ENCODE measurements at regions not wholly inside any gene's neighbourhood (a gene's known extent, or its start where the extent isn't known, plus 50 kb on each side); places are given as distances from the start of the nearest gene placed in this dataset.
"Not testable (repeated sequence)": the region's sequence is repeated elsewhere in the genome, so short reads cannot be mapped to it uniquely, and the experiment has no call there.

DNA sequence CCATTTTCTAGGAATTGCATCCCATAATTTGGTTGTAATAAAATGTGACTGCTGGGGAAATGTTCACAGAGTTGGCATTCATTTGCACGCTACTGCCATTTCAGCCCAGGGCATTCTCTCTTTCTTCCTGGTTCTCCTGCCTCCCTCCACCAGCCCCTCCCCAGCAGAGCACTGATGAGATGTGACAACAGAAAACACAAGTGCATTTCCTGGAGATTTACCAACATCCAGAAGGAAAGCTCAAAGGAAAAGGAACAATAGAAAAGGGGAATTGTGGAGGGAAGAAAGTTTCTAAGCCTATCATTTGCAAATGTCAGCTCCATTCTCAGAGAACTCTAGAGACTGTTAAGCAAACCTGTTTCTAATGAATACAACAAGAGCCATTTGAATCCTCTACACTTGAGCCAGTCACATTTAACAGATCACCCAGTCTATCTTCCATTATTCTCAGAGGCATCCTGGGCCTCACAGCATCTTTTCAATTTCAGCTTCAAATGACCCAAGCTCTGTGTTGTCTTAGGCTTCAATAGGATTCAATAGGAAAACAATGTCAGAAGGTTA lies 395.6 kb upstream of the PBX1 start:
- WGBS (ENCODE audit: insufficient coverage, low coverage, low lambda C conversion rate, missing lambda C conversion rate), result 60% methylated on average over 1 of the region's 1 CpG
- intact Hi-C loops (cut with DNase I), result no loop called here

DNA sequence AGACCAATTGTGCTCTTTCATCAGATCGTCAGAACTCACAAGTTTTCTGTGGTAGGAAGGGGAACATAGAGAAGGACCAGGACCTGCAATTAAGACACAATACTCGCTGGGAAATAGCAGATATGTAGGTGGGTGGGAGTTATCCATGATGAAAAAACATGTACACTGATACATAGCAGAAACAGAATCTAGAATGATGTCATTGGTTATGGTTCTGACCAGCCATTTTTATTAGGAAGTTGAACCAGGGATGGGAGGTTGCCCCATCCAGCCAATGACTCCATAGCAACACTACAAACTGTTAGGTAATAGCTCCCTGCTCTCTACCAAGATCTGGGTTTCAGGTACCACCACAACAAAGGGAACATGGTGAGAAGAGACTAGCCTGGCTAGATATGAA lies 393.5 kb upstream of the PBX1 start:
- Histone ChIP-seq H3K27me3 (no peaks in the 10 kb centered on the region), H3K36me3 (no peaks in the 10 kb centered on the region)
- intact Hi-C loops (cut with DNase I), result no loop called here

More for the DNA sequence above, 395.6 kb upstream of the PBX1 start:
- Histone ChIP-seq H3K27ac (no peak overlapping the region), H3K27me3 (no peaks in the 10 kb centered on the region), H3K4me1 (no peaks in the 10 kb centered on the region), H3K4me3 (no peak overlapping the region), H3K36me3 (no peaks in the 10 kb centered on the region), H3K9me3 (no peaks in the 10 kb centered on the region)
- ATAC-seq (no peak), DNase-seq (no peak)
- TF ChIP-seq POLR2A (IDR thresholded peaks at IDR 0.05) (no peak), CTCF (IDR thresholded peaks at IDR 0.05) (no peak)

DNA sequence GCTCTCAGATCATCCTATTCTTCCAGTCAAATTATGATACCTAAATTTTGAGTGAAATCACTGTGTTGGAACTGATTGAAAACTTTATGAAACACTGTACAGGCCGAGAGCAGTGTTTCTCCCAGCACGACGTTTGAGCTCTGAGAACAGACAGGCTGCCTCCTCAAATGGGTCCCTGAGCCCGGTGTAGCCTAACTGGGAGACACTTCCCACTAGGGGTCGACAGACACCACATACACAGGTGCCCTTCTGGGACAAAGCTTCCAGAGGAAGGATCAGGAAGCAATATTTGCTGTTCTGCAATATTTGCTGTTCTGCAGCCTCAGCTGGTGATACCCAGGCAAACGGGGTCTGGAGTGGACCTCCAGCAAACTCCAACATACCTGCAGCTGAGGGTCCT lies 392.5 kb upstream of the PBX1 start:
- H3K4me3 ChIP-seq; intact Hi-C loops (cut with DNase I); H3K9me3 ChIP-seq; H3K4me1 ChIP-seq; H3K36me3 ChIP-seq; H3K27ac ChIP-seq; H3K27me3 ChIP-seq: not testable (repeated sequence)
- peak in 1 of 3 donors; percentile 49 for DNase-seq
- peak in 3 of 4 donors; percentile 25 to 48 (median 32) for TF ChIP-seq CTCF (IDR thresholded peaks at IDR 0.05)
- 51% methylated on average over 6 of the region's 6 CpGs for WGBS (ENCODE audit: insufficient coverage, low coverage, low lambda C conversion rate, missing lambda C conversion rate)
- peak in 3 of 4 donors; percentile 27 to 59 (median 41) for ATAC-seq

More for the DNA sequence above, 393.5 kb upstream of the PBX1 start:
- ATAC-seq (no peak), DNase-seq (no peak)
- Histone ChIP-seq H3K4me1 (no peaks in the 10 kb centered on the region), H3K27ac (no peak overlapping the region), H3K9me3 (no peaks in the 10 kb centered on the region), H3K4me3 (no peak overlapping the region)
- 41% methylated on average over 2 of the region's 2 CpGs for WGBS (ENCODE audit: insufficient coverage, low coverage, low lambda C conversion rate, missing lambda C conversion rate)
- TF ChIP-seq CTCF (IDR thresholded peaks at IDR 0.05) (no peak), POLR2A (IDR thresholded peaks at IDR 0.05) (no peak)

DNA sequence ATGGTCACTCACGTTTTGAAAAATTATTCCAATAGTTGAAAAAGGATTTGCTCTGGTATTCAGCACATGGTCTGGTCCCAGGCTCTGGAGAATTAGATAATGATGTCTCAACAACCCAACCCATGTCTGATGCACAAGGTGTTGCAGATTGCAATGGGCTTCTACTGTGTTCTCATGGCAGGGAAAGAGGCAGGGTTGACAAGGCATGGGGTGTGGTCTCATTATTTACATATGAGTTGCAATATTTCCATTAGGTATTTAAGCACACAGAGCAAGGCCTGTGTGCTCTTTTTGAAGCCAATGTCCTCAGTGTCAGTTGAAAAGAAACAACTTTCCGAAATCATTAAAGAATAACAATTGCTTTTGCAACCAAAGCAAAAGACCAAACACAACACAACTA lies 381.9 kb upstream of the PBX1 start:
- Histone ChIP-seq H3K36me3 (no peaks in the 10 kb centered on the region), H3K4me3 (no peak overlapping the region), H3K9me3 (no peaks in the 10 kb centered on the region), H3K27me3 (no peaks in the 10 kb centered on the region), H3K4me1 (no peaks in the 10 kb centered on the region), H3K27ac (no peak overlapping the region)
- DNase-seq (no peak), ATAC-seq (no peak)
- intact Hi-C loops (cut with DNase I), result no loop called here
- 62% methylated on average over 2 of the region's 2 CpGs for WGBS (ENCODE audit: insufficient coverage, low coverage, low lambda C conversion rate, missing lambda C conversion rate)
- TF ChIP-seq CTCF (IDR thresholded peaks at IDR 0.05), result no peak
- no peak for TF ChIP-seq POLR2A (IDR thresholded peaks at IDR 0.05)

GRCh38 chr1:164180824-164181223 lies 378.2 kb upstream of the PBX1 start:
- DNase-seq, result no peak

More at GRCh38 chr1:164180824-164181223, 378.2 kb upstream of the PBX1 start:
- ATAC-seq, result no peak
- no peaks in the 10 kb centered on the region for H3K27me3 ChIP-seq
- H3K36me3 ChIP-seq, result no peaks in the 10 kb centered on the region
- no peaks in the 10 kb centered on the region for H3K4me1 ChIP-seq
- intact Hi-C loops (cut with DNase I), result no loop called here
- TF ChIP-seq CTCF (IDR thresholded peaks at IDR 0.05) (no peak), POLR2A (IDR thresholded peaks at IDR 0.05) (no peak)
- H3K9me3 ChIP-seq, result no peaks in the 10 kb centered on the region
- H3K4me3 ChIP-seq, result no peak overlapping the region
- no peak overlapping the region for H3K27ac ChIP-seq

Measured in right lobe of liver (tissue), 6 donors.